Stimulated activated CD8-positive, alpha-beta memory T cell treated with anti-CD3 and anti-CD28 coated beads, Interleukin-2, amount 100 ng/mL, for 48 hours (primary cell): ENCODE measurements at regions not wholly inside any gene's neighbourhood (a gene's known extent, or its start where the extent isn't known, plus 50 kb on each side); places are given as distances from the start of the nearest gene placed in this dataset.
"Not testable (repeated sequence)": the region's sequence is repeated elsewhere in the genome, so short reads cannot be mapped to it uniquely, and the experiment has no call there.

ENCODE experiments used
- DNase-seq, 2 donors: peaks; one replicate each; pipeline ENCODE4 v3.0.0-alpha.2; 2020; ENCODE audit warnings: low read depth in 2 of 2

DNA sequence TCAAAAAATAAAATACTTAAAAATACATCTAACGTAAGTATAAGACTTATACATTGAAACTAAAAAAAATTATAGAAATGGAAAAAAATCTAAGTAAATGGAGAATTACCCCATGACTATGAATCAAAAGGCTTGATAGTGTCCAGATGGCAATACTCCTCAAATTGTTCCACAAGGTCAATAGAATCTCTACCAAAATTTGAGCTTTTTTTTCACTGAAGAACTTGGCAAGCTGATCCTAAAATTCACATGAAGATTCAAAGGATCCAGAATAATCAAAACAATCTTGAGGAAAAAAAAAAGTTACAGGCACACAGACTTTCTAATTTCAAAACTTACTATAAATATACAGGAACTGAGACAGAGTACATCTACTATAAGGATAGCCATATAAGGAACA lies 448.4 kb upstream of the CDH11 start:
- no peak for DNase-seq

DNA sequence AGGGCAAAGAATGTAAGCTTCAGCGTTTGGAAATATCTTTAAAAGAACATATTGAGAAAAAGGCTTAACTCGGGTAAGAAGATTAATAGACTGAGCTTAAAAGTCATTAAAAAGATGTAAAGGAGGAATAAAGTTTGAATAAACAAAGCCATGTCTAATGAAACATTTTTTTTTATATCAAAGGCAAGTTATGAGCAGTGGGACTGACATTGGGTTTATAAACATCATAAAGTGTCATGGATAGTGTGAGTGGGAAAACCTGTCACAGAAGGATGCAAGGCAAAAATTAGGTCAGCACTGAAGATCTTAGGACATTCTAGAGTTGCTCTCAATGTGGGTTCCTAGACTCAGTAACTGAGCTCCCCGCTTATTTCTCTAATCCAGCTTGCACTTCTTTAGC lies 438.0 kb upstream of the CDH11 start:
- DNase-seq, result no peak

DNA sequence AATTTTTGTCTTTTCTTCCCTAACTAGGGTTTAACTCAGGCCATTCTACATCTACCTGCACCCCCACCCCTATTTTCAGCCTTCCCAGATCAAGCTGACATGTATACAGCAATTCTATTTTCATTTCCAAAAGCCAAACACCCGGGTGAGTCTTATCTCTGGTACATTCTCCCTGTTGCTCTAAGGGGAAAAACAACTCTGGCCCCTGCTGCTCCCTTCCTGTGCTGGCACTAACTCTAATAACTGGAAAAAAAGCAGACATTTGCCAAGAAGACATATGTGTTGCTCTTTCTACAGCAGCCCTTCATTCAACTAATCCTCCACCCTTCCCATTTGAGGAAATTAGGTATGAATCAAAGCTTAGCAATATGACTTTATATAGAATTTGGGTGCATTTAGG lies 427.8 kb upstream of the CDH11 start:
- not testable (repeated sequence) for DNase-seq

DNA sequence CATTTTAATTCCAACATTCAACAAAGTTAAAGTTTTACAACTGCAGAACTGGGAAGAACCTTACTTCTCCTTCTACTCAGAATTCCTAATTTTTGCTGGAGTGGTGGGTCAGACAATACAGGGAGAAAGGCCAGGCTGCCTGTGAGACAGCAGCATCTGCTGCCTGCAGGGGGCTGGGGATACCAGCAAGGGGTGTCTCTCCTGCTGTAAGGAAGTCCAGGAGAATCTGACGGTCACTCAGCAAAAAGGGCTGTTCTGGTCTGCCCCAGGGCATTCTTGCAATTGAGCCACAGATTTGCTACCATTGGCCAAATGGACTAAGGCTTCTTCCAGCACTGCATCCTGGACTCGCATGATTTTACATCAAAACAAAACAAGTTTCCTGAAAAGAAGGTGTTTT lies 426.6 kb upstream of the CDH11 start:
- DNase-seq, result no peak

DNA sequence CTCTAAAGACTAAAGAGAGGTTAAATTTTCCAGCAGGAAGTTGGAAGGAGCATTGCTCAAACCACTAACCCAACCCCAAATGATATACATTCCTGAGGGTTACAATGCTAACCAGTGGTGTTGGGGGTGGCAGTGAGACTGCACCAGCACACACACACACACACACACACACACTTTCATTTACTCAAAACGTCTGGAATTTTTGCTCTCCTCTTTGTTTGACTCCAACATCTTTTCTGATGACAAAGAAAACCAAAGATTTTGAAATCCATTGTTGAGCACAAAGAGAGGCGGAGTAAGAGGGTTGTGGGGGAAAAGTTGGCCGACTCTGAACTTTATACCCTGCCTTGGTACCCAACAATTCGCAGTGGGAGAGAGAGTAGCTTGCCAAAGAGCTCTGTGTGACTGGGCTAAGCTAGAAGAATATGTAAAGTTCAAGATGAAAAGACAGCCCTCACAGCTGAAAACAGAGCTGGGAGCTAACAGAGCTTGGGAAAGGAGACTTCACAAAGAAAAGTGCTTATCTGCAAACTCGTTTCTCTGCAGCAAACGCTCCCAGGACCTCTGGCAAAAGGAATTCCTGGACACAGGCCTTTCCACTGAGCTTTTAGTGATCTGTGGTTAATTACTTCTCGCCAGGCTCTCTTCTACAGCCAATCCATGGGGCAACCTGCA lies 426.0 kb upstream of the CDH11 start:
- DNase-seq, result no peak

DNA sequence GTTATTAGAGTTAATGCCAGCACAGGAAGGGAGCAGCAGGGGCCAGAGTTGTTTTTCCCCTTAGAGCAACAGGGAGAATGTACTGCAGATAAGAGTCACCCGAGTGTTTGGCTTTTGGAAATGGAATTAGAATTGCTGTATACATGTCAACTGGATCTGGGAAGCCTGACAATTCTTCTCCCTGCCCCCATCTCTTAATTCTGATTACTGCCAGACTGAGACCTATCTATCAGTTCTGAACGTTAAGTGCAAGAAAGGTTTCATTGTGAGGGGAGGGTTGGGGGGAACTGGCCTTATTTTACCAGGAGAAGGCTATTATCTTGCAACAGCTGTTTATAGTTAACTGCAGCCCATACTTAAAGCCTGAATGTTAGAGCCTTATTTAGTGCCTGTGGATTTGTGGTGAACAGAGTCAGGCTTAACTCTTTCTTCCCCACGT lies 424.5 kb upstream of the CDH11 start:
- DNase-seq, result no peak

DNA sequence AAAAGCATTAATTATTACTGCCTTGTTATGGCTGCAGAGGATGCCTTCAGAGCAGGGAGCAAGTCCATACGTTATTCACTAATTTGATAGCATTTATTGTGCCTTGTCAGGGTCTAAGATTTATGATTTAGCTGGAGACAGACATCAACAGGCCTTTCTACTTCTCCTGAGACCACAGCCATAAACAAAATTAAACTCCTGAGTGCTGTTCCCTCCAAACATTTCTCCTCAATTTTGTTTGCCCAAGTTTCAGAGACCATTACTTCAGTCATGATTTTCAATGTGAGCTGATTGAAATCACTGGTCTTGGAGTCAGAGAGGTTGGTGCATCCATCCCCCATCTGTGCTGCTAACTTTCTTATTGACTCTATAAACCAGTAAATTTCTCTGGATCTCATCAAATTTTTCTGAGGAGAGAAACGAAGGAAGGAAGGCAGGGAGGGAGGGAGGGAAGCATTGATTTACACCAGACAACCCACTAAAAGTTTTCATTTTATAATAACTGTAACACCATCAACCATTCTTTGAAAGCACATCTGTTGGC lies 423.6 kb upstream of the CDH11 start:
- DNase-seq, result no peak

DNA sequence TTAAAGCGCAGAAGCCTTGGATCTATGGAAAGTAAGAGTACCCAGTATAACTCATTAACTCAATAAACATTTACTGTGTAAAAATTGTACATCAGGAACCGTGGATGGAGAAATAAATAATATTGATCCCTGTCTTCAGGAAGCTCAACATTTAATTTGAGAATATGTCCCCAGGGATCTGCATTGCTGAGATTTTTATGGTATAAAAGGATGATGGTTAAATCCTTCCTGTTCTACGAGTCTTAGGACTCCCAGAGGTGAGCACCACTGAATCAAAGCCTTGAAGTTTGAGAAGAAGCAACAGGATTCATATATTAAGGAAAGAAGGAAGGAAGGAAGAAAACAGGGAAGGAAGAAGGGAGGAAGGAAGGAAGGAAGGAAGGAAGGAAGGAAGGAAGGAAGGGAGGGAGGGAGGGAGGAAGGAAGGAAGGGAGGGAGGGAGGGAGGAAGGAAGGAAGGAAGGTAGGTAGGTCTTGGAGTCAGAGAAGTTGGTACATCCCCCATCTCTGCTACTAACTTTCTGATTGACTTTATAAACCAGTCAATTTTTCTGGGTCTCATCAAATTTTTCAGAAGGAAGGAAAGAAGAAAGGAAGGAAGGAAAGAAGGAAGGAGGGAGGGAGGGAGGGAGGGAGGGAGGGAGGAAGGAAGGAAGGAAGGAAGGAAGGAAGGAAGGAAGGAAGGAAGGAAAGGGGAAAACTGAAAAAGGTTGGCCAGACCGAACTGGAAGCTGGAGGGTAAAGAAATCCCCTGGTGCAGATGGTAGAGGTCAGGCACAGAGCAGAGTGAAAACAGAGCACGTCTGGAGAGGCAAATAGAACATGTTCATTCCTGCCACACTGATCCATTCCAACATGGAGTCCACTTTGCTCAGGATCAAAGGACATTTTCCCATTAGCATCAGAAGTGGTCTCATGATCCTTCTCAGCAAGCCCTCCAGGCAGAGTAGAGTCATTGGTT lies 422.2 kb upstream of the CDH11 start:
- no peak for DNase-seq

DNA sequence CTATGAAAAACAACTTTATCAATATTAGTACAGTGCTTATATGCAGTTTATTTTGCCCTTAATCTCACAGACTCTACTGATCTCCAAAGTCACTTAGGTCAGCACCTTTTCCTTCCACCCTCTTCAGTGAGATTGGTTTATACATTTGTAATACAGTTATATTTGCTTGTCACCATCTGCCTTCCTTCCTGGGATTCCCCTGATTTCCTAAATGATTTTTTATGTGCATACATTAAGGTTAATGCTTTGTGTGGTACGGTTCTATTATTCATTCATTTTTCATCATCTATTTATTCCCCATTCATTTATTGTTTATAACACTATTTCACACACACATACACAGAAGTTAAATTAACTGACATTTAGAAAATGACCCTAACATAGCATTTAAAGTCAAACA lies 419.8 kb upstream of the CDH11 start:
- no peak for DNase-seq

DNA sequence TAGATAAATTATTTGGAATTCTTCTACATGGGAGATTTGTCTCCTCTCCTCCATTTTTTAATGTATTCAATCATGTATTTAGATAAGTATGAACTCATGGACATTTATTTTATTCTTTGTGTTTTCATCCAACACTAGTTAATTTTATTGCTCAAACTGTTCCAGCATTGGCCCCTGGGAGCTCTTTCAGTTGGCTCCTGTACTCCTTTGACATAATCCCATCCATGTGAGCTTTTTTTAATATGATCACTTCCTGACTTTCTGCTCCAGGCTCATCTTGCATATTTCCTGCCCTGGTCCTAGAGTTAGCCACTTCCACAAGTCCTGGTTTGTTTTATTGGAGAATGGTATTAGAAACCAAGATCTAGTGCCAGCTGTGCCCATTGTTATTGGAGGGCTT lies 419.0 kb upstream of the CDH11 start:
- DNase-seq, result no peak

DNA sequence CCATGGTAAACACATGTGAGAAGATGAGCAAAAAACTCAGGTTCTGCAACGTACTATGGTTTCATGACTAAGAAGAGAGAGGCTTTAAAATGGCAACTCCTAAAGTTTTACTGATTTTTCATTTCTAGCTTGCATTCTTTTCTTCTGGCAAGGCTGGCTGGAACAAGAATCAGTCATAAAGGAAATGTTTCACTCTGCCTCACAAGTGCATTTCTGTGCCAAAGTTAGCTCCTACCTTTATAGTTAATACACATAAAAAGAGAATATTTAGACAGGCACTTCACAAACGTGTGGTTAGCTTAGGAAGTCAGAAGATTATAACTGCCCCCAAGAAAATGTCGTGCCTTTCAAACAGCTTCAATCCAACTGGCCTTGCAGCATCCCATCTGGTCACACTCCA lies 417.1 kb upstream of the CDH11 start:
- no peak for DNase-seq

DNA sequence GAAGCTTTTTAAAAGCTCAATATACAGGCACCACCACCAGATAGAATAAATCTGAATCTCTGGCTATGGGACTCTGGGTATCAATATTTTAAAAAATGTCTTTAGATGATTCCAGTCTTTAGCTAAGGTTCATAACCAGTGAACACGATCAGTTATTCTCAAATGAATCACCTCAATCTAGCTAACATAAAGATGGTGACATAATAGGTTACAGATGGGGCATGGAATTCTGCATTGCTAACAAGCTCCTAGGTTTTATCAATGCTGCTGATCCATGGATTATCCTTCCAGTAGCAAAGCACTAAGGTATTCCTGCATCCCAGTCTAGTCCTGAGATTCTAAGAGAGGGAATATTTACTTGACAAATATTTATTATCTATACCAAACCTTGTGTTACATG lies 415.5 kb upstream of the CDH11 start:
- no peak for DNase-seq

DNA sequence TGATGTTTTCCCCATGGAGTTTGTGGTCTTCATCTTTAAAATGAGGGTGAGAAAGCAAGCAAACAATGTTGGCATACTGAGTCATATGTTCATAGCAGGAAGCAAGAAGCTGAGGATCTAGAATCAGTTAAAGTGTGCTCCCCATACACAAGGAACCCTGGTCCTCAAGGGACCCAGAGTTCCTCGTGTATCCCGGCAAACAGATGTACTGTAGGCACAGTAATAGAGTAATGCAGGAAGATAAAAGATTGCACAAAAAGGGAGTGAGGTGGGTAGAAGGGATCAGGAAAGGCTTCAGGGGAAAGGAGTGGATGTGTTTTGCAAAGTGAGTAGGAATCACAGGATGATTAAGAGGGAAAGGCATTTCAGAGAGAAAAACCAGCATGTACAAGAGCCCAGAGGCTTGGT lies 412.3 kb upstream of the CDH11 start:
- DNase-seq, result no peak

DNA sequence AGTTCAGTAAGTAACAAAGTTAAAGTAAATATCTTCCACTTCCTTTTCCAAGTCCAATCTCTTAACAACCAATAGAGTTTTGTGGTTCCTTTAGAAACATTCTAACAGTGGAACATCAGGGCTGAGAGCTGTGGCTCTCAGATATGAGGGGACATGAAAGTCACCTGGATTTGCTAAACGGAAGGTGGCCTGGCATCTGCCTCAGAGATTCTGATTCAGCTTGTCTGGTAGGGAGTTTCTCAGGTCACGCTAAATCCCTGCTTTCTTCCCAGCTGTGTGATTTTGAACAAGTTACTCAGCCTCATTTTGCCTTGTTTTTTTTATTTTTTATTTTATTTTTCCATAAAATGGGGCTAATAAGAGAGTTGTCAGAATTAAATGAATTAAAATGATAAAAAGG lies 411.0 kb upstream of the CDH11 start:
- DNase-seq, result no peak

DNA sequence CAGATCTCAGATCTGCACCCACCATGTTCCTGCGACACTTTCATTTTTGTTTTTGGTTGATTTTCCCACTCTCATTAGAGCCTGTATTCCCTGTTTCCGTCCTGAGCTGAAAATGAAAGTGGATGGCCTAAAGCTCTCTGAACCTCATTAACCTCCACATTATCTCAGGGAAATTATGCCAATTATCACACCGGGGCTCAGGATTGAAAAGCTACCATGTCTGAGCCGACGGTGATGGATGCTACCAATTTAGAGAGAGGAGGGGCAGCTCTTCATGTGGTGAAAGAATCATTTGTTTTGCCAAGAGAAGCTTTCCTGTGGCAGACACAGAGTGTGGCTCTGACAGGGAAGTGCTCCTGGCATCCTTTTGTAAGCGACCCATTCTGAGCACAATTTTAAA lies 410.4 kb upstream of the CDH11 start:
- DNase-seq, result no peak

DNA sequence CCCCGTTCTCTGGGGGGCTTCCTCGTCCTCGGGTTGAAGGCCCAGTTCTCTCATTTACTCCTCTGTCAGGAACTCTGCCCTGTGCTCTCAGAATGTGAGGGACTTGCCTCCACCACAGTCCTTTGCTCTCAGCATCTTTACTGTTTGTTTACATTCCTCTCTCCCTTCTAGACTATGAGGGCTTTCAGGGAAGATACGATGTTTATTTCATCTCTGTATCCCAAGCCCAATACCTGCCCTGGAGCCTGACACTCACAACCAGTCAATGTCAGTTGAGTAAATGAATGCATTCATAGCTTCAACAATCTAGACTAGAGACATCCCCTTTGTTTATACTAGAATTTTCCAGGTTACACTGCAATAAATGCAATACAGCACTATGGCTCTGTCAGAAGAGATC lies 409.6 kb upstream of the CDH11 start:
- no peak for DNase-seq

DNA sequence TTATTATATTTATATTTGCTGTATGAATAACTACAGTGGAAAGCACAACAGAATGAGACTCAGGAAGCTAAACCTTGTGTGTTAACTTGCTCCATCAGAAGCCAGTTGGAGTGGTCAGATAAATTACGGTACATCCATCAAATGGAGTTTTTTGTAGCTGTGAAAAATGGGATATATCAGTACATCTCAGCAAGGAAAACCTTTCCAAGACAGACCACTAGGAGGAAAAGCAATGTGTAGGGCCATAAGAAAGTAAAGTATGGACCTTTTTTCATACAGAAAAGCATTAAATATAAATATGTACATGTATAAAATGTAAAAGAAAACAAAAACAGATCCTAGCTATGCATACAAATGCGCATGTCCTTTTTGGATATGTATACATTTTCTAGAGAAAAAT lies 403.8 kb upstream of the CDH11 start:
- no peak for DNase-seq

DNA sequence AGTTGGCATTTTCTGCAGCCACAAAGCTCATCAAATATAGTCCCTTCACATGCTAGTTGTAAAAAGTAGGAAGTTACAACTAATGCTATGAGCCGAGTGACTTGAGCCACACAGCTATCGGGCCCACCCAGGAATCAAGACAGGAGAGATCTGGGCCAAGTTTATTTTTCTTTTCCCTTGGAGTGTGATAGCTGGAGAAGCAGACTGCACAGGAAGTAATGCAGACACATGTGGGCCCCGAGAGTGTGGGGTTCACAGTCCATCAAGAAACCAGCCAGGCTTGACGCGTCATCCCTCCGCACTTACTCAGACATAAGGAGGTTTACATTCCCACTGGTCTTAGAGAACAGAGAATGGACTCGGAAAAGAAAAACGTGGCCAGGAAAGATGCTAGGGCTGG lies 403.1 kb upstream of the CDH11 start:
- DNase-seq, result no peak

DNA sequence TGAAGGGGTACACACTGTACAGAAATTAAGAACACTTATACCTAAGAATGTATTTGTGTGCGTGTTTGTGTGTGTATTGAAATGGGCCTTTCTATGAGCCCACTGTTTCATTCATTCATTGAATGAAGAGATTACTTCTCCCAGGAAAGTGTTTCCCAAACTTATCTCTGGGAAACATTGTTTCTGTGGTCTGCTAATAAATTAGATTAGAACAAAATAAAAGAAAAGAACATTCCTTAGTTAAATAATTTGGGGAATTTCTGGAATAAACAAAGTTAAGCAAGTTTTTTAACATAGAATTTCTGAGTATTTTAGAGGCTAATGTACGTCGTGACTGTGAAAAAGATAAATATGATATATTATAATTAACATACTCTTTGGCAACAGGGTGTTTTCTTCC lies 402.4 kb upstream of the CDH11 start:
- DNase-seq, result no peak

DNA sequence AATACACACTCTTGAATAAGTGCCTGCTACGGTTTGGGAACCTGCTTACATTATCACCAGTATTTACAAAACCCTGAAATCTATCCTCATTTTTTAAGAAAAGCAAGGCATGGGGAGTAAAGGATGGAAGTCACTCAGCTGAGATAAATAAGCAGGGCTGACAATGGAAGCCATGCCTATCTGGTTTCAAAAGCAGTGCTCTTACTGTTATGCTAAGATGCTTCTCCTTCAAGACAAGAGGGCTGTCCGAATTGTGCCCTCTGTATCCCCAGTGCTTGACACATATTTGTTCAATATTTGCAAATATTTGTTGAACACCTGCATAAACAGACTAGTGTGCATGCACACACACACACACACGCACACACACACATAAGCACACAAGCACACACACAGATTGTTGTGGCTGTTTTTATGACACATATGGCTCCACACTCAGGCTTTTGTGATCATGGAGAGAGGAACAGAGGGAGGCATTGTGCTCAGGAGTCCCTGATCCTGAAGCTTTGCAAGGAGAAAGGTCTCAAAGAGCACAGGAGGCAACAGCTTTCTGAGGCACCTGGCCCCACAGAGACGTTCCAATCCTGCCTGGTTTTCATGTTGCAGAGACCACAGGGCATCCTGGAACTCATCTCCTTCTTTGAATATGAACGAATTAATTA lies 401.6 kb upstream of the CDH11 start:
- no peak for DNase-seq

DNA sequence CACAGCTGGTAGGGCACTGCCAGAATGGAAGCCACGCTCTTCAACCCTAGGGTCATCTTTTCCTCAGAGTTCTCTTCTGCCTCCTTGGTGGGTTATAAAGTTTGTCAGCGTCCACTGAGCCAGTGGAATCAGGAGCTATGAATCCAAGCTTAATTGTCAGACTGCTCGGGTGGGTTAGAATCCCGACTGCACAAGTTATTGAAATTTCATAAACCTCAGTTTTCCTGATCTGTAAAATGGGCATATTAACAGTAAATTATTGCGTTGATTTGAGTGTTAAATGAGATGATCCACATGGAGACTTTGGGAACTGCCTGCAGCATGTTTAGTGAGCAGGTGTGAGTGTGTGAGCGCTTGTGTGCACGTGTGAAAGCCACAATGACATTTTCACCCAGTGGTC lies 400.5 kb upstream of the CDH11 start:
- DNase-seq, result no peak

DNA sequence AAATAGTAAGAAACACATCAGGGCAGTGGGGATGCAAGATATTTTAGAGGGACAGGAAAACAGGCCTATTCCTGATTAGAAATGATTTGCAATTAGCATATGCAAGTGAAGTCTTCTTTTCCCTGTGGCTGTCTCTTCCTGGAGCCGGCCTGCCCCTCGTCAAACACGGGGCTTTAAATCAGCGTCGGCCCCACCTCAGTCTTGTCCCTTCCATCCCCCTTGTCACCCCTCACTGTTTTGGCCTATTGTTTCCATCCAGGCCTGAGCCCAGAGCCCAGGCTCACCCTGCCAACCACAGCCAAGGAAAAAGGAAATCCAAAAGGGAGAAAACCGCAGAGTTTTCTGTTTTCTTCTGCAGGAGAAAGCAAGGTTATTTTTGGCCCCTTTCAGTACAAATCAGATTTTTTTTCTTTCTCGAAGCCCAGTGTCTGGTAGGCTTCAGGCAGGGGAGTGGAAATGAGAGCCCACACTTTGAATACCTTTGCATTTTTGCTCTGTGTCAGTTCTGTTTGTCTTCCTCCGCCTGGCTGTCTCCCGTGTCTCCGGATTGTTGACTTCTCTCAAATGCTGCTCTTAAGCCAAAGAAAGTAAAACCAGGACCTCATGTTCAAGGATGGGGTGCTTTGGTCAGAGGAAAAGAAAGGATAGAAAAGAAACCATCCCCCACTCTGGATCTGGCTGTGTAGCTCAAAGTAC lies 399.9 kb upstream of the CDH11 start:
- no peak for DNase-seq
